22Rv1 (cell line): ENCODE measurements at regions not wholly inside any gene's neighbourhood (a gene's known extent, or its start where the extent isn't known, plus 50 kb on each side); places are given as distances from the start of the nearest gene placed in this dataset.

Experiments used
- ZFX ChIP-seq: fragments of 450-650 bp; IDR thresholded peaks from 2 replicates; pipeline ENCODE4 v1.6.1; 2017; ENCODE audit warnings: antibody characterized with exemption, borderline replicate concordance
- TF ChIP-seq, protein P1 (sequence below): fragments of 450-650 bp; IDR thresholded peaks from 2 replicates; pipeline ENCODE4 v1.5.1; 2017; ENCODE audit warnings: mild to moderate bottlenecking

DNA sequence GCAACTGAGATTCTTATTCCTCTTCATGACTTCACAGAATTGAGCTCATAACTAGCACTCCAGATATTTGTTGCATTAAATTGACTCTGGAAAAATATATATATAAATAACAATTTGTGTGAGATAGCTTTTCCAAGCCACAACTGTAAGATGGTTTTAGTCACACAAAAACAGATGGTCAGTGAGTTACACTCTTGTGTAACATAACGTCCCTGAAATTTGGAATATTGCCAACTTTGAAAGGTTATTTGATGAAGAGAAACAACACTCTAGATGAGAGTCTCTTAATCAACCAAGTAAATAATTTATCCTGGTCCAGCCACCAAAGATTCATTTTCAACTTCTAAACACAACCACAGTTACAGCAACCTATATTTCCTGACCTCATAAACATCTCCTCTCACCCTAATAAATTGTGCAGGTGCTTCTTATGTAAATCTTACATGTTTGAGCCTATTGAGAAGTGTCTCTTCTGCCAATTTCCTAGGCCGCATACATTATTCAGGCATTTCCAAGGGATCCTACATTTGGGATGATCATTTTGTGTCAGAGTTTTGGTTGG is 84.9 kb upstream of the ACP3 start:
- TF ChIP-seq ZFX: no peak
- TF ChIP-seq, protein P1, sequence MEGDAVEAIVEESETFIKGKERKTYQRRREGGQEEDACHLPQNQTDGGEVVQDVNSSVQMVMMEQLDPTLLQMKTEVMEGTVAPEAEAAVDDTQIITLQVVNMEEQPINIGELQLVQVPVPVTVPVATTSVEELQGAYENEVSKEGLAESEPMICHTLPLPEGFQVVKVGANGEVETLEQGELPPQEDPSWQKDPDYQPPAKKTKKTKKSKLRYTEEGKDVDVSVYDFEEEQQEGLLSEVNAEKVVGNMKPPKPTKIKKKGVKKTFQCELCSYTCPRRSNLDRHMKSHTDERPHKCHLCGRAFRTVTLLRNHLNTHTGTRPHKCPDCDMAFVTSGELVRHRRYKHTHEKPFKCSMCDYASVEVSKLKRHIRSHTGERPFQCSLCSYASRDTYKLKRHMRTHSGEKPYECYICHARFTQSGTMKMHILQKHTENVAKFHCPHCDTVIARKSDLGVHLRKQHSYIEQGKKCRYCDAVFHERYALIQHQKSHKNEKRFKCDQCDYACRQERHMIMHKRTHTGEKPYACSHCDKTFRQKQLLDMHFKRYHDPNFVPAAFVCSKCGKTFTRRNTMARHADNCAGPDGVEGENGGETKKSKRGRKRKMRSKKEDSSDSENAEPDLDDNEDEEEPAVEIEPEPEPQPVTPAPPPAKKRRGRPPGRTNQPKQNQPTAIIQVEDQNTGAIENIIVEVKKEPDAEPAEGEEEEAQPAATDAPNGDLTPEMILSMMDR: no peak
